Ureter (tissue), 1 donor: ENCODE measurements at regions not wholly inside any gene's neighbourhood (a gene's known extent, or its start where the extent isn't known, plus 50 kb on each side); places are given as distances from the start of the nearest gene placed in this dataset.

Experiments used
- DNase-seq: peaks from one replicate; pipeline ENCODE4 v3.0.0-alpha.2; 2020; ENCODE audit warnings: low spot score
- donor health status: DM: yes; HTN: yes; CAD: no.

GRCh38 chr10:8420182-8420581 is 365.7 kb downstream of the GATA3 start:
- DNase-seq, result no peak

- no peak for DNase-seq
Observed at GRCh38 chr10:8424555-8425211, 370.2 kb downstream of the GATA3 start.

GRCh38 chr10:8428654-8429053 is 374.2 kb downstream of the GATA3 start:
- DNase-seq, result no peak

- DNase-seq, result no peak
Observed at GRCh38 chr10:8430321-8430720, 375.8 kb downstream of the GATA3 start.

- DNase-seq, result no peak
Observed at GRCh38 chr10:8431511-8431910, 377.0 kb downstream of the GATA3 start.

GRCh38 chr10:8435186-8436055 is 380.9 kb downstream of the GATA3 start:
- no peak for DNase-seq

GRCh38 chr10:8437896-8438295 is 383.4 kb downstream of the GATA3 start:
- DNase-seq, result no peak

GRCh38 chr10:8438603-8439002 is 384.1 kb downstream of the GATA3 start:
- DNase-seq, result no peak

GRCh38 chr10:8439040-8439439 is 384.6 kb downstream of the GATA3 start:
- DNase-seq, result no peak

GRCh38 chr10:8444630-8445029 is 390.1 kb downstream of the GATA3 start:
- no peak for DNase-seq

GRCh38 chr10:8445353-8445752 is 390.9 kb downstream of the GATA3 start:
- no peak for DNase-seq

GRCh38 chr10:8449909-8450308 is 395.4 kb downstream of the GATA3 start:
- DNase-seq, result no peak

- DNase-seq, result no peak
Observed at GRCh38 chr10:8453587-8453986, 399.1 kb downstream of the GATA3 start.

- DNase-seq, result no peak
Observed at GRCh38 chr10:8454357-8454756, 399.9 kb downstream of the GATA3 start.

- no peak for DNase-seq
Observed at GRCh38 chr10:8455181-8455580, 400.7 kb downstream of the GATA3 start.

- no peak for DNase-seq
Observed at GRCh38 chr10:8456386-8456785, 401.9 kb downstream of the GATA3 start.

- DNase-seq, result no peak
Observed at GRCh38 chr10:8460626-8461025, 406.1 kb downstream of the GATA3 start.

- DNase-seq, result no peak
Observed at GRCh38 chr10:8462565-8462964, 408.1 kb downstream of the GATA3 start.

- DNase-seq, result no peak
Observed at GRCh38 chr10:8463853-8464252, 409.4 kb downstream of the GATA3 start.

GRCh38 chr10:8468477-8468876 is 414.0 kb downstream of the GATA3 start:
- no peak for DNase-seq

- no peak for DNase-seq
Observed at GRCh38 chr10:8473205-8473604, 418.7 kb downstream of the GATA3 start.

- DNase-seq, result no peak
Observed at GRCh38 chr10:8477300-8477699, 422.8 kb downstream of the GATA3 start.
